HG03066 (cell line): ENCODE measurements at regions not wholly inside any gene's neighbourhood (a gene's known extent, or its start where the extent isn't known, plus 50 kb on each side); places are given as distances from the start of the nearest gene placed in this dataset.
"Not testable (repeated sequence)": the region's sequence is repeated elsewhere in the genome, so short reads cannot be mapped to it uniquely, and the experiment has no call there.

ENCODE experiments used
- ATAC-seq: cut with Tn5 transposase; IDR thresholded peaks from one replicate; pipeline ENCODE4 v1.9.1; 2021; ENCODE audit warnings: low read depth; ENCODE audit not compliant: unreplicated experiment

GRCh38 chr2:187862715-187863114 is 308.5 kb upstream of the TFPI start:
- no peak for ATAC-seq

GRCh38 chr2:187865025-187865424 is 310.8 kb upstream of the TFPI start:
- ATAC-seq: no peak

- no peak for ATAC-seq
Observed at GRCh38 chr2:187867165-187867564, 312.9 kb upstream of the TFPI start.

- ATAC-seq: no peak
Observed at GRCh38 chr2:187869195-187869594, 315.0 kb upstream of the TFPI start.

- ATAC-seq: no peak
Observed at GRCh38 chr2:187871506-187871905, 317.3 kb upstream of the TFPI start.

GRCh38 chr2:187873132-187873531 is 318.9 kb upstream of the TFPI start:
- no peak for ATAC-seq

- ATAC-seq: no peak
Observed at GRCh38 chr2:187874786-187875185, 320.6 kb upstream of the TFPI start.

GRCh38 chr2:187875261-187876141 is 321.3 kb upstream of the TFPI start:
- no peak for ATAC-seq

GRCh38 chr2:187876554-187876953 is 322.3 kb upstream of the TFPI start:
- ATAC-seq: no peak

- no peak for ATAC-seq
Observed at GRCh38 chr2:187877391-187877790, 323.2 kb upstream of the TFPI start.

GRCh38 chr2:187878112-187878511 is 323.9 kb upstream of the TFPI start:
- no peak for ATAC-seq

GRCh38 chr2:187879491-187879890 is 325.3 kb upstream of the TFPI start:
- ATAC-seq: no peak

- ATAC-seq: no peak
Observed at GRCh38 chr2:187884003-187884402, 329.8 kb upstream of the TFPI start.

- no peak for ATAC-seq
Observed at GRCh38 chr2:187890690-187891089, 336.5 kb upstream of the TFPI start.

GRCh38 chr2:187900021-187900420 is 345.8 kb upstream of the TFPI start:
- ATAC-seq: no peak

GRCh38 chr2:187906021-187906420 is 351.8 kb upstream of the TFPI start:
- ATAC-seq: no peak

- ATAC-seq: not testable (repeated sequence)
Observed at GRCh38 chr2:187910922-187911321, 356.7 kb upstream of the TFPI start.

- no peak for ATAC-seq
Observed at GRCh38 chr2:187912950-187913349, 358.7 kb upstream of the TFPI start.

GRCh38 chr2:187915810-187916209 is 361.6 kb upstream of the TFPI start:
- ATAC-seq: no peak

- no peak for ATAC-seq
Observed at GRCh38 chr2:187916799-187917198, 362.6 kb upstream of the TFPI start.

GRCh38 chr2:187917535-187917934 is 363.3 kb upstream of the TFPI start:
- ATAC-seq: no peak

GRCh38 chr2:187918996-187919821 is 365.0 kb upstream of the TFPI start:
- no peak for ATAC-seq
